AG10803 (cell line): ENCODE measurements at regions not wholly inside any gene's neighbourhood (a gene's known extent, or its start where the extent isn't known, plus 50 kb on each side); places are given as distances from the start of the nearest gene placed in this dataset.

Experiments
- DNase-seq: peaks from one replicate; pipeline ENCODE4 v3.0.0; 2010; ENCODE audit warnings: low read depth
- H3K4me3 ChIP-seq: 2 replicates; pipeline ENCODE4 v1.5.1; 2011; ENCODE audit warnings: mild to moderate bottlenecking, low read length, control low read depth
- TF ChIP-seq, protein P1 (sequence below): conservative IDR thresholded peaks from 2 replicates; pipeline ENCODE4 v1.5.1; 2011; ENCODE audit warnings: mild to moderate bottlenecking, low read length, control low read depth, inconsistent platforms

DNA sequence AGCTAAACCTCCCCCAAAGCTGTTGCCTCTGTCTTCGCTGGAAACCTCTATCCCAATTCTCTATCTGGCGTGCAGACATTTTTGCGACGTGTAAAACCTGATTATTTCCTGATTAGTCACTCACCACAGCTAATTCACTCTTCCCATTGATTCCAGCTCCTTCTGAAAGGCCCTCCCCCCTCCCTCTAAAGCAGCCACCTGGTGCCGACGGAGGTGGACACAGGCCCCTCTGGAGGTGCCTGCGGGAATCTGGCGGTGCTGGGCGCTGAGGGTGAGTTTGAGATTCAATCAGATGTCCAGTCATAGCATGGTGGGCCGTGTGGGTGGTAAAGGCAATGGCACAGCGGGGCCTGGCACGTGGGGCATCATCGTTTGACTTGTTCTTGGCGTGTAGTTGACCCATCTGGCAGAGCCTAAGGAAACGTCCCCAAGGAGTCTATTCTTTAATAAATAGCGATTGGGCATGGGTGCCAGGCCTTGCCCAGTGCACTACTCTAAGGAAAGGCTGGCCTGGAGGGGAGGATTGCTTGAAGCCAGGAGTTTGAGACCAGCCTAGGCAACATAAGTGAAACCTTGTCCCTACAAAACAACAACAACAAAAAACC is 271.1 kb upstream of the MVB12B start:
- peak; percentile 57 for DNase-seq
- TF ChIP-seq, protein P1, sequence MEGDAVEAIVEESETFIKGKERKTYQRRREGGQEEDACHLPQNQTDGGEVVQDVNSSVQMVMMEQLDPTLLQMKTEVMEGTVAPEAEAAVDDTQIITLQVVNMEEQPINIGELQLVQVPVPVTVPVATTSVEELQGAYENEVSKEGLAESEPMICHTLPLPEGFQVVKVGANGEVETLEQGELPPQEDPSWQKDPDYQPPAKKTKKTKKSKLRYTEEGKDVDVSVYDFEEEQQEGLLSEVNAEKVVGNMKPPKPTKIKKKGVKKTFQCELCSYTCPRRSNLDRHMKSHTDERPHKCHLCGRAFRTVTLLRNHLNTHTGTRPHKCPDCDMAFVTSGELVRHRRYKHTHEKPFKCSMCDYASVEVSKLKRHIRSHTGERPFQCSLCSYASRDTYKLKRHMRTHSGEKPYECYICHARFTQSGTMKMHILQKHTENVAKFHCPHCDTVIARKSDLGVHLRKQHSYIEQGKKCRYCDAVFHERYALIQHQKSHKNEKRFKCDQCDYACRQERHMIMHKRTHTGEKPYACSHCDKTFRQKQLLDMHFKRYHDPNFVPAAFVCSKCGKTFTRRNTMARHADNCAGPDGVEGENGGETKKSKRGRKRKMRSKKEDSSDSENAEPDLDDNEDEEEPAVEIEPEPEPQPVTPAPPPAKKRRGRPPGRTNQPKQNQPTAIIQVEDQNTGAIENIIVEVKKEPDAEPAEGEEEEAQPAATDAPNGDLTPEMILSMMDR, result no peak
- H3K4me3 ChIP-seq, result no peak overlapping the region

DNA sequence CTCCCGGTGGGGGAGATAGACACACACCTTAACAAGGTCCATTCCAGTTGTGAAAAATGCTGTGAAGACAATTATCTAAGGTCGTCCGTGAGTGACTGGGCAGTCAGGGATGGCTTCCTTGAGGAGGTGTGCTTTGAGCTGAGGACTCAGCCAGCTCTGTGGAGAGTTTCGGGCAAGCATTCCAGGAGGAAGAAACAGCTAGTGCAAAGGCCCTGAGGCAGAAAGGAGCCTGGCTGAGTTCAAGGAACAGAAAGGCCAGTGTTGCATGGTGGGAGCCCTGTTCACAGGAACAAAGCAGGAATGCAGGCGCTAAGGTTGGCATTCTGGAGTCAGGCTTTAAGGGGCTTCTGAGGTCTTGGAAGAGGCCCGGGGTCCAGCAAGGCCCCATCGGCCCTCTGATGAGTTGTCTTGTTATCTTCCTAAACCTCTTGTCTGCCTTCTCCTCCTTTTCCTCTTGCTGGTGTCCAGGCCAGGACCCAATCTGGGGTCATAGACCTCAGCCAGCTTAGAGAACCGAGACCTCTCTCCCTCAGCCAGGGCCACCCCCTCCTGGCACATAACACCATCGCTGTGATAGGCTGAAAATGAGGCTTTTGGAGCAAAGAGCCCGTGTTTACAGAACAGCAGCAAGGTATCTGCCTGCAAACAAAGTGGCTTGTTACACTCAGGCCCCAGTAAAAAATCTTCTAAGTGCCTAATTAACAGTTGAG is 270.2 kb upstream of the MVB12B start:
- DNase-seq, result no peak
- no peak overlapping the region for H3K4me3 ChIP-seq
- TF ChIP-seq, protein P1, result no peak

DNA sequence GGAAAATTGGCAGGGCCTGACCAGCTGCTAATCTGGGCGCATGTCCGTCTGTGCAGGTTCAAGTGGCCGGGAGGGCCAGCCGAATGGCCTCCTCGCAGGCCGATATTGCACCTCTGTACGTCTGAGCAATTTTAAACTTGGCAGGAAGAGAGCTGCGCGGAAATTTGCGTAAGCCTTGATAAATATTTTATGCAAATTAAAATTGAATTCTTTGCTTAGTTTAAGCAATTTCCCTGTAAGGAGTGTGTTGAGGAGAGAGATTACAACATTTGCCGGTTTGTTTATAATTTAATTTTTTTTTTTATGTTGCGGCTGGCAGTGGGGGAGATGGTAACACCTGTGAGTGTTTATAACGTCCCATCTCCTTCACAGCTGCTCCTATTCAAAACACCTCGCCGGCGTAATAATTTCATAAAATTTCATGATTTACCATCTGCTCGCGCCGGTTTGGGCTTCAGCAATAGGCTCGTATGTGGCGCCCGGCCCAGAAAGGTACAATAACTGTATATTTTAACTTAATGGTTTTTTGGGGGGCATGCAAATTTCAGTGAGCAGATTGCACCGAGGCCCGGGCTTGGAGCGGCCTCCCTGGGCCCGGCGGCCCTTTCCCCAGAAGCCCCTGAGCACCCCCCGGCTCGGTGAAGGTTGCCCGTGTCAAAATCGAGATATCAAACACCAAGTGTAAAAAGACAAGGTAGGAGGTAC is 269.4 kb upstream of the MVB12B start:
- TF ChIP-seq, protein P1, result no peak
- DNase-seq, result no peak
- no peak overlapping the region for H3K4me3 ChIP-seq

DNA sequence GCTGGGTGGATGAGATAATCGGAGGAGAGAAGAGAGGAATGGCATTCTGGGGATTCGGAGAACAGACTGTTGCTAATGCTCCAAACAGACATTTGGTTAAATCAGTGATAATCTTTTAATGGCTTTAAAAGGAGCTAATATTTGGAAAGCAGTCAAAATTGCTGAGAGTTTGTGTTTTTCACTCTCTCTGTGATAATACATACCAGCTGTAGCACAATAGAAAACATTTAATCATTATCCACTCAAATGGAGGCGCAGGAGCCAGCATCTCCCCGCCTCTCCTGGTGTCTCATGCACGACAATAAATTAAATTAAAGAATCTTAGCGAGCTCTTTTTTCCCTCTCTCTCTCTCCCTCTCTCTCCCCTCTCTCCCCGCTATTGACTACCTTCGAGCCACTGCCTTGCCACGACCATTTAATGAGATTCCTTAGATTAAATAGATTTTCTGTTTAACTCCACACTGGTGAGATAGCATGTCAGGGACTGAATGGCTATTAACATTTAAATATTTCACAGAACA is 268.6 kb upstream of the MVB12B start:
- H3K4me3 ChIP-seq, result no peak overlapping the region
- TF ChIP-seq, protein P1, result no peak
- peak; percentile 18 for DNase-seq

DNA sequence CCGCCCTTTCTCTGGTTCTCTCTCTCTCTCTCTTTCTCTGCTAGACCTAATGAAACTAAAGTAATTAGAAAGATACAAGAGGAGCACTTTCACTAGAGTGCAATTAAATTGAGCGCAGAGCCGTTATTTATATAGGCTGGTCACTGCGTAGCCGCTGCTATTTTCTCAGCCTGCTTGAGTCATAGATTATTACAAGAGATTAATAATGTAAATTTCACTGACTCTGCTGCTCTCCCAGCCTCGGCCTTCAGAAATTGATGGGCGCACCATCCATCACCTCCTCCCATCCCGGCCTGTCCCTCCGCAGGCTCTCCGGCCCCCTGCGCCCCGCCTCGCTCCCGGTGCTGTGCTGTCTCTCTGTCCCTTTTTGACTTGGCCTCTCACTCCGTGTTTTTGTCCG is 268.0 kb upstream of the MVB12B start:
- H3K4me3 ChIP-seq, result no peak overlapping the region
- TF ChIP-seq, protein P1, result no peak
- DNase-seq, result no peak

DNA sequence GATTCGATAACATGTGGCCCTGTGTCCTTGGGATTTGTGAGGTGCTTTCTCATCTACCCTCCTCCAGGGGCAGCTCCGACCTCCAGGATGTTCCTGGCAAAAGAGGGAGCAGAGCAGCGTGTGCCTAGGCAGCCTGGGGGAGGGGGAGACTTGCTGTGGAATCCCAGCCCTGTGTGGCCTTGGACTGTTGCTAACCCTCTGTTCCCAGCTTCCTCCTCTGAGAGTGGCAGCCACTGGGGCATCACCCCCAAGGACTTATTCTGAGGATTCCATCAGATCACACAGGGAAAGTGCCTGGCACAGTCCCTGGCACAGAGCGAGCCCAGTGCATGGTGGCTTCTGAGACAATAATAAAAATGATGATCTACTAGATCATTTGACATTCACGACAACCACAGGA is 265.1 kb upstream of the MVB12B start:
- DNase-seq, result no peak
- TF ChIP-seq, protein P1, result no peak
- H3K4me3 ChIP-seq, result no peak overlapping the region
